ENCODE measurements at regions not wholly inside any gene's neighbourhood (a gene's known extent, or its start where the extent isn't known, plus 50 kb on each side); places are given as distances from the start of the nearest gene placed in this dataset.

DNA sequence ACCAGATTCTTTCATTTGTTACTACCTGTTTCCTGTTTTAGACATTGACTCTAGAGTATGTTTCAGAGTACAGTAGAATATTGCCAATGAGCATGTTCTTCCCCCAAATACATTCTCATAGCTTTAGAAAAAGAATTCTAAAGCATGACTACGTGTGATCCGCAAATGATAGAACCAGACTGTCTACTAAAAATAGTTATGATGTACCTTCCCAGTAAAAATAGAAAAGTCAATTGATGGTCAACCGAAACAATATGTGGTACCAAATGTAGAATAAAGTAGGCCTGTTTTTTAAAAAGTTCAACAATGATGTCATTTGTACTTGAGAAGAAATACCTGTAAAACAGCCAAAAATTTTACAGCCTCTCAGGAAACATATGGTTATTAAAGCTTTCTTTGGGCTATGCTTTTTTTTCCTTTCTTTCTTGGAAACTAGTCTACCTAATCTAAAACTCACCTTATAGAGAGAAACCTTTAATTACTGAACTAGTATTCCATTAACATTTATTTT is 130.1 kb upstream of the MTHFD1L start:
- TF ChIP-seq, protein P1, sequence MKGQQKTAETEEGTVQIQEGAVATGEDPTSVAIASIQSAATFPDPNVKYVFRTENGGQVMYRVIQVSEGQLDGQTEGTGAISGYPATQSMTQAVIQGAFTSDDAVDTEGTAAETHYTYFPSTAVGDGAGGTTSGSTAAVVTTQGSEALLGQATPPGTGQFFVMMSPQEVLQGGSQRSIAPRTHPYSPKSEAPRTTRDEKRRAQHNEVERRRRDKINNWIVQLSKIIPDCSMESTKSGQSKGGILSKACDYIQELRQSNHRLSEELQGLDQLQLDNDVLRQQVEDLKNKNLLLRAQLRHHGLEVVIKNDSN (IDR thresholded peaks at IDR 0.05): no peak
- TF ChIP-seq ZBTB7A (IDR thresholded peaks at IDR 0.05; ENCODE audit: low read depth): no peak
- TF ChIP-seq EP300 (IDR thresholded peaks at IDR 0.05; ENCODE audit: borderline replicate concordance): no peak
- no peak for TF ChIP-seq NFIC (IDR thresholded peaks at IDR 0.05)
- no peak for TF ChIP-seq TAF1 (IDR thresholded peaks at IDR 0.05; ENCODE audit: low read depth)
- no peak for TF ChIP-seq CEBPB (IDR thresholded peaks at IDR 0.05)
- no peak for TF ChIP-seq TCF12 (IDR thresholded peaks at IDR 0.05; ENCODE audit: low read depth)
- no peak for TF ChIP-seq YY1 (IDR thresholded peaks at IDR 0.05; ENCODE audit: low read depth)
- TF ChIP-seq CREB1 (IDR thresholded peaks at IDR 0.05; ENCODE audit: low read depth): no peak
- no peak for TF ChIP-seq FOXM1 (IDR thresholded peaks at IDR 0.05; ENCODE audit: borderline replicate concordance, low read depth)
- TF ChIP-seq, protein P2, sequence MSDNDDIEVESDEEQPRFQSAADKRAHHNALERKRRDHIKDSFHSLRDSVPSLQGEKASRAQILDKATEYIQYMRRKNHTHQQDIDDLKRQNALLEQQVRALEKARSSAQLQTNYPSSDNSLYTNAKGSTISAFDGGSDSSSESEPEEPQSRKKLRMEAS (IDR thresholded peaks at IDR 0.05): no peak
- no peak for TF ChIP-seq RAD21 (IDR thresholded peaks at IDR 0.05; ENCODE audit: low read depth)
- no peak for TF ChIP-seq TEAD4 (IDR thresholded peaks at IDR 0.05)
- TF ChIP-seq EGR1 (IDR thresholded peaks at IDR 0.05): no peak
- TF ChIP-seq, protein P3, sequence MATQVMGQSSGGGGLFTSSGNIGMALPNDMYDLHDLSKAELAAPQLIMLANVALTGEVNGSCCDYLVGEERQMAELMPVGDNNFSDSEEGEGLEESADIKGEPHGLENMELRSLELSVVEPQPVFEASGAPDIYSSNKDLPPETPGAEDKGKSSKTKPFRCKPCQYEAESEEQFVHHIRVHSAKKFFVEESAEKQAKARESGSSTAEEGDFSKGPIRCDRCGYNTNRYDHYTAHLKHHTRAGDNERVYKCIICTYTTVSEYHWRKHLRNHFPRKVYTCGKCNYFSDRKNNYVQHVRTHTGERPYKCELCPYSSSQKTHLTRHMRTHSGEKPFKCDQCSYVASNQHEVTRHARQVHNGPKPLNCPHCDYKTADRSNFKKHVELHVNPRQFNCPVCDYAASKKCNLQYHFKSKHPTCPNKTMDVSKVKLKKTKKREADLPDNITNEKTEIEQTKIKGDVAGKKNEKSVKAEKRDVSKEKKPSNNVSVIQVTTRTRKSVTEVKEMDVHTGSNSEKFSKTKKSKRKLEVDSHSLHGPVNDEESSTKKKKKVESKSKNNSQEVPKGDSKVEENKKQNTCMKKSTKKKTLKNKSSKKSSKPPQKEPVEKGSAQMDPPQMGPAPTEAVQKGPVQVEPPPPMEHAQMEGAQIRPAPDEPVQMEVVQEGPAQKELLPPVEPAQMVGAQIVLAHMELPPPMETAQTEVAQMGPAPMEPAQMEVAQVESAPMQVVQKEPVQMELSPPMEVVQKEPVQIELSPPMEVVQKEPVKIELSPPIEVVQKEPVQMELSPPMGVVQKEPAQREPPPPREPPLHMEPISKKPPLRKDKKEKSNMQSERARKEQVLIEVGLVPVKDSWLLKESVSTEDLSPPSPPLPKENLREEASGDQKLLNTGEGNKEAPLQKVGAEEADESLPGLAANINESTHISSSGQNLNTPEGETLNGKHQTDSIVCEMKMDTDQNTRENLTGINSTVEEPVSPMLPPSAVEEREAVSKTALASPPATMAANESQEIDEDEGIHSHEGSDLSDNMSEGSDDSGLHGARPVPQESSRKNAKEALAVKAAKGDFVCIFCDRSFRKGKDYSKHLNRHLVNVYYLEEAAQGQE (IDR thresholded peaks at IDR 0.05; ENCODE audit: low read depth): no peak

DNA sequence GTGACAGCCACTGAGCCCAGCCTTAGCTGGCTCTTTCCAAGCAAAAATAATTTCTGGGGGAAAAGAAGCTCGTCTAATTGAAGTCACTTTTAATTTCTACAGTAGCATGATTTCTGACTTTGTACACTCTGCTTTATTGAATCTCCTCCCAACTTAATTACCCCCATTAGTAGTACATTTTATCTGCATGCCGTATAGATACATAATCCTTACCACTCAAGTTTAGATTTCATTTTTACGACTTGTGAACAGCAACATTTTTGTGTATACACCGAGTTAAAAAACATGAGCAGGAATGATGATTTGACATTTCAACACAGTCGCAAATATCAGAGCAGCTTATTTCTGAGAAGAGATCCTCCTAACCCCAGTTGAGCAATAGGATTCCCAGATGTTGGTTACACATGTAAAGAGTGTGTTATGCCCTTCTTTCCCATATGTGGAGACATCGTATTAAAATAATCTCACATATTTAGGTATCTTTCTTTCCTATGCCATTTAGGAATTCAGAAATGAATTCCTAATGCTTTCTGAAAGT is 127.3 kb upstream of the MTHFD1L start:
- no peak for TF ChIP-seq TAF1 (IDR thresholded peaks at IDR 0.05; ENCODE audit: low read depth)
- TF ChIP-seq NFIC (IDR thresholded peaks at IDR 0.05): no peak
- no peak for TF ChIP-seq YY1 (IDR thresholded peaks at IDR 0.05; ENCODE audit: low read depth)
- TF ChIP-seq FOXM1 (IDR thresholded peaks at IDR 0.05; ENCODE audit: borderline replicate concordance, low read depth): no peak
- TF ChIP-seq, protein P2 (IDR thresholded peaks at IDR 0.05): no peak
- TF ChIP-seq TCF12 (IDR thresholded peaks at IDR 0.05; ENCODE audit: low read depth): no peak
- TF ChIP-seq RAD21 (IDR thresholded peaks at IDR 0.05; ENCODE audit: low read depth): no peak
- TF ChIP-seq CREB1 (IDR thresholded peaks at IDR 0.05; ENCODE audit: low read depth): no peak
- TF ChIP-seq, protein P1 (IDR thresholded peaks at IDR 0.05): no peak
- no peak for TF ChIP-seq EP300 (IDR thresholded peaks at IDR 0.05; ENCODE audit: borderline replicate concordance)
- TF ChIP-seq CEBPB (IDR thresholded peaks at IDR 0.05): no peak
- no peak for TF ChIP-seq ZBTB7A (IDR thresholded peaks at IDR 0.05; ENCODE audit: low read depth)
- TF ChIP-seq EGR1 (IDR thresholded peaks at IDR 0.05): no peak
- TF ChIP-seq TEAD4 (IDR thresholded peaks at IDR 0.05): no peak
- TF ChIP-seq, protein P3 (IDR thresholded peaks at IDR 0.05; ENCODE audit: low read depth): no peak

DNA sequence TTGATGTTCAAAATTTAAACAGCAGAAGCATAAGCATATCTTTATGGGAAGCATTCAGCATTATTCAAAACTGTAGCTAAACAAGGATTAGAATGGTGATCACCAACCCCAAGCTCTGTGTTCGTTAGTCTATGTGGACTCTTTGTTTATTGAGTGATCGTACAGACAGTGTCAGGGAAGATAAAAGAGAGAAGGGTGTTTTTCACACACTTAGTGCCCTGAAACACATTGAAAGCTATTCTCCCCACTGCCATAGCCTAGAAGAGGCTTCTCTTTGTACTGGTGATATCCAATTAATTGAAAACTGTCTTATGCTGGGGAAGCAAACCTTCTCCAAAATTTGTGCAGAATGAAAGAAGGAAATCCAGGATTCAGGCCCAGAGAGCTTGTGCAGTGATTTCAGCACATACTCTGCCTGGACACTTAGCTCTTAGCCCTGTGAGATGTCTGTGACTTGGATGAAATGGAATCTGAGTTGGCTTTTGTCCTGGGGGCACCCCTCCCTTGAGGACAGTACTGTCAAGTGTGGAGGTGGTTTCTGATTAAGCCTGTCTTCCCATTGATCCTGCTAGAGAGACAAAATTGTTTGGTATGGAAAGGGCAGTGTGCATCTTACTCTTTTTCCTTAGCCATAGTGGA is 125.7 kb upstream of the MTHFD1L start:
- TF ChIP-seq TCF12 (IDR thresholded peaks at IDR 0.05; ENCODE audit: low read depth) (no peak), TEAD4 (IDR thresholded peaks at IDR 0.05) (no peak), YY1 (IDR thresholded peaks at IDR 0.05; ENCODE audit: low read depth) (no peak), EGR1 (IDR thresholded peaks at IDR 0.05) (no peak), CREB1 (IDR thresholded peaks at IDR 0.05; ENCODE audit: low read depth) (no peak), TAF1 (IDR thresholded peaks at IDR 0.05; ENCODE audit: low read depth) (no peak), EP300 (IDR thresholded peaks at IDR 0.05; ENCODE audit: borderline replicate concordance) (no peak), RAD21 (IDR thresholded peaks at IDR 0.05; ENCODE audit: low read depth) (no peak), ZBTB7A (IDR thresholded peaks at IDR 0.05; ENCODE audit: low read depth) (no peak), NFIC (IDR thresholded peaks at IDR 0.05) (no peak), FOXM1 (IDR thresholded peaks at IDR 0.05; ENCODE audit: borderline replicate concordance, low read depth) (no peak), CEBPB (IDR thresholded peaks at IDR 0.05) (no peak)
- TF ChIP-seq, protein P1 (IDR thresholded peaks at IDR 0.05): no peak
- TF ChIP-seq, protein P2 (IDR thresholded peaks at IDR 0.05): no peak
- TF ChIP-seq, protein P3 (IDR thresholded peaks at IDR 0.05; ENCODE audit: low read depth): no peak
